A172 (cell line): ENCODE measurements at regions not wholly inside any gene's neighbourhood (a gene's known extent, or its start where the extent isn't known, plus 50 kb on each side); places are given as distances from the start of the nearest gene placed in this dataset.
"Not testable (repeated sequence)": the region's sequence is repeated elsewhere in the genome, so short reads cannot be mapped to it uniquely, and the experiment has no call there.

Experiments
- DNase-seq: peaks from one replicate; pipeline ENCODE4 v3.0.0-alpha.2; 2015; ENCODE audit warnings: low spot score

- no peak for DNase-seq
Measured at GRCh38 chr12:105455261-105455660, 124.8 kb downstream of the C12orf75 start.

DNA sequence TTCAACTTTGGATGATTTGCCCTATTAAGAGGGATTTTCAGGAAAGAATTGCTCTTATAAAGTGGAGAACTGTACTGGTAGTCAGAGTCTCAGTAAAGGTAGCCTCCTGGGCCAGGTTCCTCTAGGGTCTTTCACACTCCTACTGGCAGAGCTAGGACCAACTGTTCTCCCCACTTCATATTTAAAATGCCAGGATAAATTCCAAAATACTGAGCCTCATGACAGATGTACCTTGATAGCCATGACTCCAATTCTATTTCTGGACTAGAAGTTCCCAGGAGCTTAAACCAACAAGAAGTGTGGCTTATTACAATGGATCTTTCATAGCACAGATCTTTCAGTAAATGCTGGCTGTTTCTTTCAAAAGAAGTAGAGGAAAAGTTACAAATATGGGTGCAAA lies 126.5 kb downstream of the C12orf75 start:
- no peak for DNase-seq

GRCh38 chr12:105459760-105460330 lies 129.4 kb downstream of the C12orf75 start:
- DNase-seq, result no peak

GRCh38 chr12:105461271-105461943 lies 130.9 kb downstream of the C12orf75 start:
- DNase-seq, result peak; percentile 27

- DNase-seq, result no peak
Measured at GRCh38 chr12:105461944-105462762, 131.7 kb downstream of the C12orf75 start.

- DNase-seq, result no peak
Measured at GRCh38 chr12:105462831-105463230, 132.3 kb downstream of the C12orf75 start.

DNA sequence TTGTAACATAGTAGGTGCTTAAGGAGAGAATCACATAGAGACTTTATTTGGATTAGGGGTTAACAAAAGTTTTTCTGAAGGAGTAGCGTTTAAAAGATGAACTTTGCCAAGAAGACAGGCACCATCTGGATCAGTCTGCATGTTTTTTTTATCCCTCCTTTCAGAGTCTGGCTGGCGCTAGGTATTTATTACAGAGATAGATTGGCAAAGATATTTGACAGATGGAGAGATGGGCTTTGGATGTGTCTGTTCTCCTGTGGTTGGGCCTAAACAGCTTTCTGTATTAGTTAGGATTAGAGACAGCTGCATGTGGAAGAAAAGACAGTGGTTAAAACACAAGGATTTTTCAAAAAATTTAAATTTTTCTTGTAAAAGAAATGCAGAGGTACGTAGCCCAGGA lies 133.9 kb downstream of the C12orf75 start:
- no peak for DNase-seq

DNA sequence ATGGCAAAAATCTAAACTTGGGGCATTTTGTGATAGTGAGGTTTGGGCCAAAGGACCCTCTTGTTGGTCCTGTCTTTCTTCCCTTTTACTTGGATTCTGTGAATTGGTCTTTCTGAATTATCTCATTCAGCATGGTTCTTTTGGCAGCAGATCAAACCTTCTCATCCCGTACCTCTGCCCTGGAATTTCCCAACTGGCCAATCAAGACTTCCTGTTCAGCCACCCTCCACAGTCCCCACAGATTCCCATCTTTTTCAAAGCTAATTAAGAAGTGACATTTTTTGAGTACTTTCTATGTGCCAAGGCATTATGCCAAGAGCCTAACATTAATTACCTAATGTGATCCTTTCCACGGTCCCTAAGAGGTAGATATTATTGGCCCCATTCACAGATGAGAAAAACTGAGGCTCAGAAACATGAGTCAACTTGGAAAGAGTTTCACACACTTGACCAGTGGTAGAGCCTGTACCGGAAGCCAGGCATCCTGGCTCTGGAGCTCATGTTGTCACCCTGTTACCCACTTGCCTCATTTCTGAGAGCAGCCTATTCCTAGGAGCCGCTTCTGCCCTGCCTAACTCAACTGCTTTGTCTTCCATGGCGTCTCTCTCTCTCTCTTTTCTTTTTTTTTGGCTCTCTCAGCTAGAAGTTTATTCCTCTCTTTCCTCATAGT lies 135.9 kb downstream of the C12orf75 start:
- no peak for DNase-seq

DNA sequence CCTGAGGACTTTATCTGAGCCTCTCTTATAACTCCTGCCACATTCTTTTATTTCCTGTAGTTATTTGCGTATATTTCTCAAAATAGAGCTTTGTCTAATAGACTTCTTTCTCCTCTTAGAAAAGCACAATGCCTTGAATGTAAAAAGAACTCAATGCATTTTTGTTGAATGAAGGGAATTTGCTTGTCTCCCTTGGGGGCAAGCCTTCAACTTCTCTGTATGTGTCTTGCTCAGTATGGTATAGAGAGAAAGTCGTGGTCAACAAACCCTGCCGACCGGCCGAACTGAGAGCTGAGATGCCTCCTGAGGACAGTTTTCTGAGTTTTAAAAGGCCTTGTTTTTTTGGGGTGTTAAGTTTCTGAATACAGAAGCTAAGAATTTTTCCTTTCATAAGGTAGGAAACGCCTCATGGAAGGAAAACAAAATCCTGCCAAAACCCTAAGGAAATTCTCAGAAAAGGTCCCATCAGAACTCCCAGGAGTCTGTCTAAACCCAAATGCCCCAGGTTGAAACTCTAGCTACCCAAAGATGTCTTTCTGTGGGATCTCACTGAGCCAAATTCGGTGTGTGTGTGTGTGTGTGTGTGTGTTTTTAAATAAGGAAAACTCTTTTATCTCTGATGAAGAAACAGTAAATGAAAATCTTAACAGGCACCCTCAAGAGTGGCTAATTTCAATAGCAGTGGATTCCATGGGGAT lies 136.6 kb downstream of the C12orf75 start:
- no peak for DNase-seq

- no peak for DNase-seq
Measured at GRCh38 chr12:105467710-105468366, 137.3 kb downstream of the C12orf75 start.

DNA sequence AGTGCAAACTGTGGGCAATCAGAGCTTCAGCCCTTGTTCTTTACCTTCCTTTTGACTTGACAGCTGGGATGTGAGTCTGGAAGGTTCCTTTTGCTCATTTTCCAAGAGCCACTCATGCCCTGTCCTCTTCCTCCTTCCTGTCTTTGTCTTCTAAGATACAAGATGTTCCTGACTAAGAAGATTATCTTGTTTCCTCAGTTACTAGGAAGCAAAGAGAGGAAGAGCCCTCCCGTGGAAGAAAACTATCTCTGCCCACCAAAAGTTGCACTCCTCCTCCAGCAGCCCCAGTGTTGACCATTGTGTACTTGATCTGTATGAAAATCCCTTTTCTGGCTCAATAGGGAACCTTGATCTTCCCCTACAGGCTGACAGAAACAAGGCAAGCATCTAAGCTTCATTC lies 138.0 kb downstream of the C12orf75 start:
- no peak for DNase-seq

GRCh38 chr12:105469211-105469610 lies 138.7 kb downstream of the C12orf75 start:
- DNase-seq, result no peak

DNA sequence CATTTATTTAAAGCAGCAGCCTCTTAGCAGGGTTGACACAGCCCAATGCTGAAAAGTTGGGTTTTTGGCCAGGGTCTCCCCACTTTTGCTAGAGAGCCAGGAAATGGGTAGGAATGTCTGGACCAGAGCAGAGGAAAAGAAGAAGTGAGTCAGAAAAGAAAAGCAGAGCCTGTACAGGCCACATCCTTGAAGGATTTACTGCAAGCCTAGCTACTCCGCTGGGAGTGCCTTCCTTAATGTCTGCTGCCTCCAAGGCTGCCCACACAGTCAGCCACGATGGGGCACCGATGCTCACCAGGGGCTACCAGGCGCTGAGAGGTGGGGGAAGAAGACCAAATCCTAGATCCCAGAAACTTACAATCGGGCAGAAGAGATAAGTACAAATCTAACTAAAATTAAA lies 139.2 kb downstream of the C12orf75 start:
- DNase-seq, result no peak

- no peak for DNase-seq
Measured at GRCh38 chr12:105470102-105470501, 139.6 kb downstream of the C12orf75 start.

DNA sequence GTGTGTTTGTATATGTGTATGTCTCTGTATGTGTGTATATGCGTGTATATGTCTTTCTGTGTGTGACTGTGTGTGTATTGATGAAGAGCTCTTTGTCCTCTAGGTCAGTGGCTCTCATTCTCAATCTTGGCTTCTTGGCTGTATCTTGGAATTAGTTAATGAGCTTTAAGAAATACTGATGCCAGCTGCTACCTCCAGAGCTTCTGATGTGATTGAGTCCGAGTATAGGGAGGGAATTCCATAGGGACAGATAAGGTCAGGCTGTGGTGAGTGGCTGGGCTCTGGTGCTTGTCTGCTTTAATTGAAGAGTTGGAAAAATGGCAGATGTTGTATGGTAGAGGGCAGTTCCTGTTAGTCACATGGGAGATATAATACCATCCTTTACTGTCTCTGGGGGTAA lies 140.1 kb downstream of the C12orf75 start:
- DNase-seq, result no peak

DNA sequence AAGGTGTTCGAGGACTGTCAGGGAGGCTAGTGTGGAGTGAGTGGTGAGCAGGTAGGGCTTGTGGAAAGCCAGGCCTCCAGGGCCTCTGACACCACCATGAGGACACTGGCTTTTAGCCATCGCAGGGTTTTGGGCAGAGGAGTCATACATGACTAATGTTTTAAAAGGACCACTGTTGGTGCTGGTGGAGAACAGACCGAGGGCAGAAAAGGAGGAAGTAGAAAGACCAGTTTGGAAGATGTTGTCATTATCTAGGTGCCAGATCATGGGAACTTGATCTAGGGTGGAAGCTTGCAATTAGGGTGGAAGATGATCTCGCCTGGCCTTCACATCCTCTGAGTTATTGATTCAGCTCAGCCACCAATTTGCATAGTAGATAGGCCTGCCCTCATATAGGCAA lies 144.2 kb downstream of the C12orf75 start:
- DNase-seq, result peak; percentile 44

GRCh38 chr12:105476616-105477015 lies 146.1 kb downstream of the C12orf75 start:
- no peak for DNase-seq

DNA sequence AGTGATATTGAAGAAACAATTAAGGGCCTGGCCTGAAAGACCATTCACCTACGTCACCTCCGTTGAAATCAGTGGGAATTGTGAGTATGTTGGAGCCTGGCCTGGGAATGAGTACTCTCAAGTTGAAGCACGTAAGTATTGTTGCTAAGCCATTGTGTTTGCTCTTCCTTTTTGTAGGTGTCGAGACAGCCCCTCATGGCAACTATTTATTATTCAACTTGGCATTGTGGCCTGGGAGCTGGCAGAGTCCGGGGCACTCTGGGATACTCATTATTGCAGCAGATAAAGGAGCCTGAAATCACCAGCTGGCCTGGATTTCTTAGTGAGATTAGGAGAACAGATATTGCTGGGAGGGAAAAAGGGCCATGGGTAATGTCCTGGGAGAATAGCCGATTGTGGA lies 147.4 kb downstream of the C12orf75 start:
- no peak for DNase-seq

DNA sequence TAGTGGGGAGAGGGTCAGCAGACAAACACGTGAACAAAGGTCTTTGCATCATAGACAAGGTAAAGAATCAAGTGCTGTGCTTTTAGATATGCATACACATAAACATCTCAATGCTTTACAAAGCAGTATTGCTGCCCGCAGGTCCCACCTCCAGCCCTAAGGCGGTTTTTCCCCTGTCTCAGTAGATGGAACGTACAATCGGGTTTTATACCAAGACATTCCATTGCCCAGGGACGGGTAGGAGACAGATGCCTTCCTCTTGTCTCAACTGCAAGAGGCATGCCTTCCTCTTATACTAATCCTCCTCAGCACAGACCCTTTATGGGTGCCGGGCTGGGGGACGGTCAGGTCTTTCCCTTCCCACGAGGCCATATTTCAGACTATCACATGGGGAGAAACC lies 148.3 kb downstream of the C12orf75 start:
- not testable (repeated sequence) for DNase-seq

- no peak for DNase-seq
Measured at GRCh38 chr12:105479710-105480109, 149.2 kb downstream of the C12orf75 start.

DNA sequence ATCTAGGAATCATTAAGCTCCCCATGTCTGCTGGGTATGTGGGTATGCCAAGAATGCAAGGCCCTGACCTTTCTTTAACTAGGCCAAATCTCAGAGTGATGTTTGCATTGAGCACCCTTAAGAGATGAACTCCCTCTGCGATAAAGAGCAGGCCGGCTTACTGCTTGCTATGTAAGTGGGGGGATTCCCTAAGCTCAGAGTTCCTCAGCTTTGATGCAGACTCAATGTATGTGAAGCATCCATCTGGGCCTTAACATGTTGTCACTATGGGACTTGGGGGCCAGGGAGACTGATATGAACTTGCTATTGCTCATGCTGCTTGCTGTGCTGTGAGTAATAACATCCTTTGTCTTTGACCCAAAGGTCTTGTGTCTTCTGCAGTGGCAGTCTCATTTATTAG lies 149.7 kb downstream of the C12orf75 start:
- peak; percentile 12 for DNase-seq
